ENCODE measurements at regions not wholly inside any gene's neighbourhood (a gene's known extent, or its start where the extent isn't known, plus 50 kb on each side); places are given as distances from the start of the nearest gene placed in this dataset.
"Not testable (repeated sequence)": the region's sequence is repeated elsewhere in the genome, so short reads cannot be mapped to it uniquely, and the experiment has no call there.

GRCh38 chr6:81233990-81234389 is 518.5 kb downstream of the TENT5A start:
- DNase-seq, result no peak

- peak; percentile 57 for DNase-seq
Measured at GRCh38 chr6:81228912-81229555, 523.4 kb downstream of the TENT5A start.

DNA sequence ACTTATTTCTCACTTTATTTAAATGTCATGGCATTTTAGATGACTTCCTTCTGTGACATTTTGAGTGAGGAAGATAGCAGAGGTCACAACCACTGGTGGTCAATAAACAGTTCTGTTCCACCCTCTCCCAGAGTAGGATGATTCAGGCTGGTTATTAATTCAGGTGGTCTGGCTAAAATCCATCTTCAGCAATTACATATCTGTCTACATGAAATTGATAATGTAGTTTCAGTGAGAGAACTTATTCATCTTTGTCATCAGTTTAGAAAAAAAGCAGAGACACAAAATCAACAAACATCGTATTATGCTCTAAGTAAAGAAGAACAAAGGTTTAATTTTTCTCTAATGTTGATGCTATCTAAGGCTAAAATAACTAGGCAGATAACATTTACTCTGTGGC is 525.5 kb downstream of the TENT5A start:
- DNase-seq, result no peak

GRCh38 chr6:81216668-81217067 is 535.8 kb downstream of the TENT5A start:
- DNase-seq, result no peak

GRCh38 chr6:81215092-81215432 is 537.4 kb downstream of the TENT5A start:
- DNase-seq, result no peak

DNA sequence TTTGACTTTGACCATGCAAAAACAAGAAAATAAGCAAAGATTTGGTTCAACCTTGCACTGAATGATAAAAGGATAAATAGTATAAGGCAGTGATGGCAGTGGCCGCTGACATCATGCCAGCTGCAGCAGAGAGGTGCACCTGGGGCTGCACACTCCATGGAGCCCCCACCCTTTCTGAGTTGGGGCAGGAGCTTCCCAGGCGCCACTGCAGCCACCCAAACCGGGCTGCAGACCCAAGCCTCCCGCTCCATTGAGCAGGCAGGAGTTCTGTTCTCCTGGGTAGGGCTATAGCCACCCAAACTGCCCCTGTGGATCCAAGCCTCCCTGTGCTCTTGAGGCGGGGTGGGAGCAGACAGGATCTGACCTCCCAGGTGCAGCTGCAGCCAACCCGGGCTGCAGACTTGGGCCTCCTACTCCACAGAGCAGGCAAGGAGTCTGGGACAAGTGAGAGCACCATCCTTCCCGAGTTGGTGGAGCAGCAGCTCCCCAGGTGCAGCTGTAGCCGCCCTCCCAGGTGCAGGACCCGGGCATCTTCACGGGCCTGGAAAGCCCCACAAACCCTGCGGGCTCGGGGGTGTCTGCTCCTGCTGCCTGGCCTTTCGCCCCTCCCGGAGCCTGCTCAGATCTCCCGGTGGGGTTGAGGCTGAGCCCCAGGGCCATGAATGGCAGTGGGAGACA is 537.9 kb downstream of the TENT5A start:
- DNase-seq, result no peak

DNA sequence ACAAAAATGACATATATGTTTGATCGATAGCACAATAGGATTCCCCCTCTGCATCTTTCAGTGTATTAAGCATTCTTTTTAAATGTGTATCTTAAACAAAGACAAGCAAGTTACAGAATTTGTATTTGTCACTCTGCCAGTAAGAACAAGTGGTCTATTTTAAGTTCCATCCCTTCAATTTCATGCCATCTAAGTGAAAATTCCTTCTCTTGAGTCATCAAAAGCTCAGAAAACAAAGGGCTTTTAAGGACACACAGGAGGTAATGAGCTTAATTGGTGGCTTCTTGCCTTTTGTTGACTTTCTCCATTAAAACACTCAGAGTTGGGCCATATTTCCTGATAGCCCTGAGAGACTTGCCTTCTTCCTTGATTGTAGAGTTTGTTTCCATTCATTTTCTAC is 547.8 kb downstream of the TENT5A start:
- peak; percentile 20 for DNase-seq

DNA sequence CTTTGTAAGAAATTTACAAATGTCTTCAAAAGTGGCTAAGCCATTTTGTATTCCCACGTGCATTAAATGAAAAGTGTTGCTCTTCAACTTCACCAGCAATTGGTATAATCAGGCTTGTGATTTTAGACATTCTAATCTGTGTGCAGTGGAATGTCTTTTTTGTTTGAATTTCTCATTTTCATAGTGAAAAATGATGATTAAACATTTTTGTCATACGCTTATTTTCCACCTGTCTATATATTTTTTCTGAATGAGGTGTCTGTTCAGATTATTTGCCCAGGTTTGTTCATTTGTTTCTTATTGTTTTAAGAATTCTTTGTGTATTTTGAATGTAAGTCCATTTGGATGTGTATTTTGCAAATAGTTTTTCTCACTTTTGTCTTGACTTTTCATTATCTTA is 558.1 kb downstream of the TENT5A start:
- DNase-seq, result no peak

DNA sequence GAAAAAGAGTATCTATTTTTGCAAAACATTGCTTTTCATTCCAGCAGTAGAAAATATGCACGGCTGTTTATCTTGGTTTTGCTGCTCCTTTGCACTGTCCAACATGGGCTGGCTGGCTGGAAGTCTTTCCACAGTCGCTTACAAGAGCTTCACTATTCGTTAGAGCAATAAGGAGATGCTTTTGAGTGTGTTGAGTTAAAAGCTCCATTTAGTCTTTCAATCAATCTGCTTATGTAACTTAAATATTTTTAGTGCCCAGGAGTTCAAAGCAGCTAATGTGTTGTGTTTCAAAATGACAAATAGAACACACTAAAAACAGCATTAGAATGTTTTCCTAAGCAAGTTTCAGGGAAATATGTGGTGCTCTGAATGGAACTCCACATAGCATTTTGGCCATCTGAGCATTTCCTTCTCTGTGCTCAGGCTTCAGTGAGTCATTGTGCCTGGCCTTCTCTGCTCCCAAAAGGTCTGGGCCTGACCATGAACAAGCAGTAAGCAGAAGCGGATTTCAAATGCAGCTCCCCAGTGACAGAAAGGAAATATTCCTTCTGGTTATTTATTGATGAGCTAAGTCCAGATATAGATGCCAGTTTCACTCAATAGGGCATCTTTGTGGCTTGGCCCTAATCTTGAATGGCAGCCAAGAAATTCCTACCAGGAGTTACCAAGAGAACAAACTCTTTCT is 580.3 kb downstream of the TENT5A start:
- peak; percentile 59 for DNase-seq

GRCh38 chr6:81169166-81169565 is 583.3 kb downstream of the TENT5A start:
- peak; percentile 18 for DNase-seq

DNA sequence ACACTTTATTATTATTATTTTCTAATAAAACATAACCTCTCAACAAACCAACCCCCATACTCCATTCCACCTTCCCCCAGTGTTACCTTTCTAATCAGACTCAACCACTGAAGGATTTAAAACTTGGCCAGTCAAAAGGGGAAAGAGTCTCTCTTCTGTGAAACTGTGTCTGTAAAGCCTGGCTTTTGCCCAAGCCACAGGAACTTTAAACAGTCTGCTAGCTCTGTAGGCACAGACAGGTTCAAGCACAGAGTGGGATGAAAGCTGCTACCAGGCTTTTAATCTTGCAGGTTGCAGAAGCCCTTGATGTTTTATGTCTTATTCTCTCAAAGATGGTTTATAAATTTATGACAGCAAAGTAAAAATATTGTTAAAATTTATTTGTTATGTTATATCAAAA is 585.7 kb downstream of the TENT5A start:
- peak; percentile 33 for DNase-seq

DNA sequence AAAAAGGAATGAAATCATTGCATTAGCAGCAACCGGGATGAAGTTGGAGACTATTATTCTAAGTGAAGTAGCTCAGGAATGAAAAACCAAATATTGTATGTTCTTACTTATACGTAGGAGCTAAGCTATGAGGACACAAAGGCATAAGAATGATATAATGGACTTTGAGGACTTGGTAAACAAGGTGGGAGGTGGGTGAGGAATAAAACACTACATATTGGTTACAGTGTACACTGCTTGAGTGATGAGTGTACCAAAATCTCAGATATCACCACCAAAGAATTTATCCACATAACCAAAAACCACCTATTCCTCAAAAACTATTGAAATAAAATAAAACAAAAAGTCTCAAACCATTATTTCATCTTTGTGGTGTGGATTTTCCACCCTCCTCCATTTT is 593.5 kb downstream of the TENT5A start:
- no peak for DNase-seq

DNA sequence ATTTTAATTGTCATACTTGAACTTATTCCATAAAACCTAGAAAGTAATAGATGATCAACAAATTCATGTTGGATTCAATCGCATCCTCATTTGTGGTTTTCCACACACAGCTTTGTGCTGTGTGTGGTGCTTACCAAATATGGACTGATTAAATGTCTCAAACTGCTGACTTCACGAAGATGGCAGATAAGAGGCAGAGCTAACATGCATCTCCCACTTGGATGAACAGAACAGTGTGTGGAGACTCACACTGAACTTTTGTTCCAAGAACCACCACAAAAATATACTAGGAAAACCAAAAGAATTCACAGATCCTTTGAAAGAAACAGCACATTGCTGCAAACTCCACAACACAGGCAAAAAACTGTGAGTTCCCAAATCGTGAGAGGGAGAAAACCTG is 603.7 kb downstream of the TENT5A start:
- DNase-seq, result no peak

- DNase-seq, result peak; percentile 34
Measured at GRCh38 chr6:81145506-81145905, 607.0 kb downstream of the TENT5A start.

DNA sequence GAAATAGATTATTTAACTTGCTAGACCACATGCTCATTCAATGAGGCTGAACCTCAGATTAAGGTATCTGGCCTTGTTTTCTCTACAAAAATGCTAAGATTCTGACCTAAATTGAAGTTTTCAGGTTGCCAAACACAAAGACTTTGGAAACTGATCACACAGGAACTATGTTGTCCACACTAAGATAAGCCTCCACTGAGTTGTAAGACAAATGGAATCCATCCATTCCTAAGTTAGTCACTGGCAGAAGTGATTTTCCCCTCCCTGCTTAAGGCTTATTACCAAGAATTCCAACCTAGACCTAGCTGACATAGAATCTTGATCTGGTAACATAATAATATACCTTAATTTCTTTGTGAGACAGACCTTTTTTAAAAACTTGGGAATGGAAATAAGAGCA is 608.1 kb downstream of the TENT5A start:
- peak; percentile 18 for DNase-seq

- DNase-seq, result no peak
Measured at GRCh38 chr6:81138236-81138635, 614.2 kb downstream of the TENT5A start.

DNA sequence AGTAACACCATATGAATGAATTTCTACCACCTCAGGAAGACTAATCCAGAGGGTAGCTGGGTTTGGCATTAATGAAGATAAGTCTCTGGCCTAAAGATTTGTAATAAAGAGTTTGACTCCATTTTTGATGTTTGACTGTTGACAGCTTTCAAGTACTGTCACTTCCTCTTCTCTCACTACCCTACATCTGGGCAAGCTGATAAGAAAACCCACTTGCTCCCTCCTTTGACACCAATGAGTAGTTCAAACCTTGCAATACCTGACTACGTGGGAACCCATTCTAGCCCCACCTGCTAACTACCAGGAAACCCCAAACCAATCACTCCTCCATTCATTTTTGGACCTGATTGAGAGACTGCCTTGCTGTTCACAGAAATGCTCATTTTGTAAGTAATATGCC is 621.5 kb downstream of the TENT5A start:
- DNase-seq, result no peak

DNA sequence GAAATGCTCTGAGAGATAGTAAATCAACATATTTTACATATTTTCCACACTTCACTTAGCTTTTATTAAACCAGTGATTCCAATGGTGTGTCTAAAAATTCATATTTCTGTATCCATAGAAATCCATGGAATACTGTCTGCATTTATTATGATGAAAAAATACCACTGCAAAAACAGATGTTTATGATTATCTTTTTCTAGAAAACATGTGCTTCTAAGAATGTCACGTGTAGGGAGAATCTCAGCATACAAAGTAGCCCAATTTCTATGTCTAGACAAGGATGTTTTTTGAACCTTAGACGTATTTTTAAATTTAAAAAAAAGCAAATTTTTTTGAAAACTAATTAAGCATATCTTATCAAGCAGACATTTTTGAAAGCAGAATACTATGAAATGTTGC is 622.4 kb downstream of the TENT5A start:
- no peak for DNase-seq

DNA sequence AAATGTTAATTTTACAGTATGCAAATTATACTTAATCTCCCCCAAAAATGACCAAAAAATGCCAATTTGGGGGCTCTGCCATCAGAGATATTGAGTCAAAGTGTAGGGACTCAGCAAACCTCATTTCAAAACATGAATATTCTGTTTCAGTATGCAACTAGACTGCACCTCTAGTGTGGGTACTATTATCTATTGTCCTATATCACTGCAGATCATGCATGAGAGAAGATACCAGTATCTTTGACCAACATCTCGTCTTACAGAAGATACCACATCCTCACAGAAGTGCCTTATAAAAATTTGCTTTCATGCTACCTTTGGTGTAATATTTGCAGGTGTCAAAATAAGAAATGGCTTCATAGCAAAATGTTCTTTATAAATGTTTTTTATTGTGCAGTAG is 623.8 kb downstream of the TENT5A start:
- no peak for DNase-seq

DNA sequence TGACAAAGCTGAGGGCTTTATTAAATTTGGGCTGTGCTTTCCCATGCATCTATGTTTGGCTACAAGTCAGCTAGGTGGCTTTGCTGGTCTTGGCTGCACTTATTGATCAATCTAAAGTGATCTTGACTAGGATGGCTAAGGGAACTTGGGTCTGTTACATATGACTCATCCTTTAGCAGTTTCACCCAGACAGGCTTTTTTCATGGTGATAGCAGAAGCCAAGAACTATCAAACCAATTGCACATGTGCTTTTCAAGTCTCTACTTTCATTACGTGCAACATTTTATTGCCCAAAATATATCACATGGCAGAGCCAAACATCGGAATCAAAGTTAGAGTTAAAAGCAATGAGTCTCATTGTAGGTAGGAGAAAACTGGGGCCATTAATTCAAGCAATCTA is 626.3 kb downstream of the TENT5A start:
- no peak for DNase-seq

DNA sequence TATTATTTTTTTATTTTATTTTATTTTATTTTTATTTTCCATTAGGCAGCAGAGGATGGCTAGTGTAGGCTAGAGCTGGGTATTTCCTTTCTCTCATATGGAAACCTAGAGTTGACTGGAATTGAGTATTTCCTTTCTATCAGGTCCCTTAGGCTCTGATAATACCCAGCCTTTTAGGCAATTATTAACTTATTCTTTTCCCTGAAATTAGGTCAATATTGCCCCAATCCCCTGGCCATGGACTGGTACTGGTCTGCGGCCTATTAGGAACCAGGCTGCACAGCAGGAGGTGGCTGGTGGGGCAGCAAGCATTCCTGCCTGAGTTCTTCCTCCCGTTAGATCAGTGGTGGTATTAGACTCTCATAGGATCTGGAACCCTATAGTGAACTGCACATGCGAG is 632.2 kb downstream of the TENT5A start:
- no peak for DNase-seq

DNA sequence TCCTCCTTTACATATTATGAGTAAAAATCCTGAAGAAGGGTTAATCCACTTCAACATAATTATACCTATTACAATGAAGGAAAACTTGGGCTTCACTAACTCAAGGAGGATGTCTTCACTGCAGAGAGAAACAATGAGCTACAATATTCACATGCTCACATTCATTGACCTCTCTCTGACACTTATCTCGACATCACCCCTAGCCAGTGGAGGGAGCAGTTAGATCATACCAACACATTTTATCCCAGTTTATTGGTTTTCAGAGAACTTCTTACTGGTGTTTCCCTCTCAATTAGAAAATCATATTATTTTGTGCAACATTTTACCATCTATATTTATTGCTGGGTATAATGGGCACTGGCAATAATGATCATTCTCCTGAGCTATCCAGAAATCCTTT is 646.5 kb downstream of the TENT5A start:
- DNase-seq, result no peak

DNA sequence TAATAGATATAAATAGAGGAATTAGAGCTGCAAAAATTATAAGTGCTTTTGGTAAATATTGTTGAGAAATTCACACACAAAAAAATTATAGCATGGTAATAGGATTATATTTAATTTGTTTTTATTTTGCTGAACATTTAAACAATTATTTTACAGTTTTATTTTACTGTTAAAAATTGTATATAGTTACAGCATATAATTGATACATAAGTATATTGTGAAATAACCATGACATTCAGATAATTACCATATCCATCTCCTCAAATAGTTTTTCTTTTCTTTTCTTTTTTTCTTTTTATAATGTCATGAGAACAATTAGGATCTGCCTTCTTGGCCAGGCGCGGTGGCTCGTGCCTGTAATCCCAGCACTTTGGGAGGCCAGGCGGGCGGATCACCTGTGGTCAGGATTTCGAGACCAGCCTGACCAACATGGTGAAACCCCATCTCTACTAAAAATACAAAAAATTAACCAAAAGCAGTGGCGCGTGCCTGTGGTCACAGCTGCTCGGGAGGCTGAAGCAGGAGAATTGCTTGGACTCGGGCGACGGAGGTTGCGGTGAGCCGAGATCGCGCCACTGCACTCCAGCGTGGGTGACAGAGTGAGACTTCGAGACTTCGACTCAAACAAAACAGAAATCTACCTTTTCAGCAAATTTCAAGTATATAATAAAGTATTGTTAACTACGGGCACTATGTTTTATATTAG is 654.2 kb downstream of the TENT5A start:
- DNase-seq, result no peak

DNA sequence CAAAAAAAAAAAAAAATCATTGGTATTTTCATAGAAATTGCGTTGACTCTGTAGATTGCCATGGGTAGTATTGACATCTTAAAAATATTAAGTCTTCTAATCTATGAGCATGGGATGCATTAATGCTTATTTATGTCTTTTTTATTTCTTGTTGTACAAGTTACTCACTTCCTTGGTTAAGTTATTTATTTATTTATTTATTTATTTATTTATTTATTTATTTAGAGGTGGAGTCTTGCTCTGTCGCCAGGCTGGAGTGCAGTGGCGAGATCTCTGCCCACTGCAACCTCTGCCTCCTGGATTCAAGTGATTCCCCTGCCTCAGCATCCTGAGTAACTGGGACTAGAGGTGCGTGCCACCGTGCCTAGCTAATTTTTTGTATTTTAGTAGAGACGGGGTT is 656.0 kb downstream of the TENT5A start:
- not testable (repeated sequence) for DNase-seq

All from HCEC 1CT (cell line).